Dedifferentiated amniotic fluid mesenchymal stem cell (primary cell): ENCODE measurements at regions not wholly inside any gene's neighbourhood (a gene's known extent, or its start where the extent isn't known, plus 50 kb on each side); places are given as distances from the start of the nearest gene placed in this dataset.

Source experiments
- DNase-seq: peaks from one replicate; pipeline ENCODE4 v3.0.0-alpha.2; 2016; ENCODE audit errors: extremely low spot score

DNA sequence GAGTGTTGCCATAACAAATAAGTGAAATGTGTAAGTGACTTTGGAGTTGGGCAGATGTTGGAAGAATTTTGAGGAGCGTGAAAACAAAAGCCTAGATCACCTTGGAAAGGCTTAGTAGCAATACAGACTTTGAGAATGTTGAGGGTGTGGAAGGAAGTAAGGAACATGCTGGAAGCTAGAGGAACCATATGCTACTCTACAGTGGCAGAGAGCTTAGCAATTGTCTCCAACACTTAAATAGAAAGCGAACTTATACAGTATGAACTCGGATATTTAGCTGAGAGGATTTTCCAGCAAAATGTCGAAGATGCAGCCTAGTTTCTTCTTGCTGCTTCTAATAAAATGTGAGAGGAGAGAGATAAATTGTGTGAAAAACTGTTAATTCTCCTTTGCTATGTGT, 271.2 kb downstream of the ADRA2A start:
- DNase-seq = no peak

GRCh38 chr10:111354859-111355258, 278.0 kb downstream of the ADRA2A start:
- DNase-seq = no peak

- no peak for DNase-seq
These were observed 279.7 kb downstream of the ADRA2A start for GRCh38 chr10:111356571-111356970.

DNA sequence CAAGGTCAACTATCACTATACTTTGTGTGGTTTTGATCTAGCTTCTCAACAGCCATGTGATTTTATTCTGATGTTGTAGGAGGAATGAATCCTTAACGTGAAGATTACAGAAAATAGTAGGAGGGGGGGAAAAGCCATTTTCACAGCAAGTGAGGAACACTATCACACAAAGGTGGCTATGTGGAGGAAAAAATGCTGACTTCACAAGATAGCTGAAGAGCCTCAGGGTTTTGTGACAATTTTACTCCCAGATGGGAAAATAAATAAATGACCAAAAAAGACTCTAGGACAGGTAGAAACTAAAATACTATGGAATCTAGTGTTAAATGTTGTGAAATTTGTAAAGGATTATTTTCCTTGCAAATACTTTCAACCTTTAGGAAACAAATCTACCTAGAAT, 281.0 kb downstream of the ADRA2A start:
- no peak for DNase-seq

DNA sequence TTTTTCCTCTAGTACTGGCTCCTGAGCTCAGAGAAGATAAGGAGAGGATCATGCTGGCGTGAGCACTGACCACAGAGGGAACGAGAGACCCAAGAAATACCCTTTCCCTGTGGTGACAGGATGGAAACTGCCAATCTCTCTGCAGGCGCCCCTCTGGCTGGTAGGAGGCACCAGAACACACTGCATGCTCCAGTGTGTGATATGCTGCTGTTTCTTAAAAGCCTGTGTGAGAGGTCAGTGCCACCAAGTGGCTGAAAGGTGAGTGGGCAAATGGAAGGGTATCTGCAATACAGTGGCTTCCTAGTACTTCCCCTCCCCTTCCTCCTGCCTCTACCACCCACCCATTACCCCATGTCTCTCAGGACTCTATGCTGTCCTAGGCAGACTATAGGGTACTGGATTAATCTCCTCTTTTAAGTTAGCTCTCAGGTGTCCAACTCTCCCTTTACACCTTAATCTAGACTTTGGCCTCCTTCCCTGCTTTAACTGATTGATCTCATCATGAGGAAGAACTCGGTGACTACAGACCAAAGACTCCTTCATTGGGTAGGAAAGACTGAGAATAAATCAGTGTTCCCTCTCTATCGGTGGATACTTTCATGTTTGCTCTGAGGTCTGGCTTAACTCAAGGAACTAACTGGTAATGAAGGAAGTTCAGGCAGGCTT, 283.6 kb downstream of the ADRA2A start:
- DNase-seq = no peak

DNA sequence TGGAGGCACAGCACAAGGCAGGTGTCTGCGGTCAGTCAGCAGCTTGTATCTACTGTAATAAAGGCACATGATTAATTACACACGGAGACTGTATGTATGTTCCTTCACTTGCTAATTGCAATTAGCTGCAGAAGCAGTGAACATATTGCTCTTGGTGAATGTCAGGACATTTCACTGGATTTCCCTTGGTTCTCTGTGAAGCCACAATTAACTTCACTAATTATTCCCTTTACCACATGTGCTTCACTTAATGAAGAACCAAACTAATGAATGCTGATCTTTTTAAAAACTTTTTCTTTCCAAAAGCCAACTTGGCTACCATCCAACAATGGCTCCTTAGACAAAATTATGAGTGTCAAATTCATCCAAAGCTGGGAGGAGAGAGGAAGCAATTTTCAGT, 290.7 kb downstream of the ADRA2A start:
- no peak for DNase-seq

GRCh38 chr10:111370101-111370500, 293.3 kb downstream of the ADRA2A start:
- DNase-seq = no peak

DNA sequence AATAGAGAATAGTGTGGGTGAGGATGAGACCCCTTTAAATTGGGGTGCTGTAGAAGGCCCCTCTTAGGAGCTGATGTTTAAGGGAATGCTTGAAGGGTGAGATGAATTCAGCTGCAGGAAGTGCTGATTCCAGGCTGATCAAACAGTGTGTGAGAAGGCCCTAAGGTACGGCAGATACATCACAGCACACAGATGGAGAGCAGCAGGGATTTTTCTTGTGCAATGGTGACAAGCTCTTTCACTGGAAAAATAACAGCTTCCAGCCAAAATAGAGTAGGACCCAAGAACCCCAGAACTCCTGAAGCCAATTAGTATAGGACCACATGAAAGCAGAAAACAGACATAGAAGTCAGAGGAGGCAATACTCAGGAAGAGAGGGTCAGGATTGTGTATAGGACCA, 296.9 kb downstream of the ADRA2A start:
- DNase-seq = no peak

GRCh38 chr10:111379534-111380187, 302.8 kb downstream of the ADRA2A start:
- no peak for DNase-seq

DNA sequence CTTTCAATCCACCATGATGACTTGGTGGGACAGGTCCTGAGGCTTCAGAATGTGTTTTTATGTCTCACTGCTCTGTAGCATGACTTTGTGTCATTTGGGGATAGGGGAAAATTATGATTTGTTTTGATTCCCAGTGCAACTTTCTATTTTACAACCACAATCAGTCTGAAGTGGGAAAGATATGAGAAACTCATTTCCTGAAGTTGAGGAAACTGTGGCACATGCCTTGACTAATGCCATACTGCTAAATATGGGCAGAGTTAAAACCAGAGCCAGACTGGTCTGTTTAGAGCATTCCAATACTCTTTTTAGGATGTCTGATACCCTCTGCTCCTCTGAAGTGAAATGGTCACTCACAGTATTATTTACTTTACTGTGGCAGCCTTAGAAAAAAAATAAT, 307.7 kb downstream of the ADRA2A start:
- DNase-seq = no peak

DNA sequence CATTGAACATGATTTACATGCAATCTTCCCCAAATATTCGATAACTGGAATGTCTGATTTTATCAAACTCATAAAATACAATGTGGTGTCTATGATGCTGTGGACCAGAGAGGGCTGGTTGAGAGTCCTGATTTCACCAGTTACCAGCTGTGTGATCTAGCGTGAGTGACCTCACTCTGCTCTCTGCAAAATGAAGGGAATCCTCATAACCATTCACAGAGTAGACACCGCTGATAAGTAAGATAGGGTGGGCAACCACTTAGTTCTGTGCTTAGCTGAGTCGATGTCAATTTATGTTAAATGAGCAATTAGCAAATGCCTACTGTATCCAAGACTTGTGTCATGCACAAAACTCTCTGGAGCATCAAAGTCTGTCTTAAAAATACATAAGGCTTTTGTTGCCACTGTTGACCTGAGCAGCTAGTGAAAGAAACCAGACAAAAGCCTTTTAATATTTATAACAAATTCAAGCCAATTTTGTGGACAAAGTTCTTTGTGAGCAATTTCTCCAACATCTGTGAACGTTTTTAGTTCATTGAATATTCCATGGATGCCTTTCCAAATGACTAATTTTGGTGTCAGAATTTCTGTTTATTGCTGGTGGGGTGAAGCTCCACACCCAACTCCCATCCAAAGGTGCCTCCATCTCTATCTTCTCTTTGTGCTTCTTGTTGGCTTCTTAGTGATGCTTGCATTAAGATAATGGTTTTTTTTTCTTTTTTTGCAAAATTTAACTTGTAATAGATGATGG, 314.2 kb downstream of the ADRA2A start:
- DNase-seq = no peak

- DNase-seq = no peak
These were observed 315.3 kb downstream of the ADRA2A start for GRCh38 chr10:111392159-111392558.

GRCh38 chr10:111392910-111393309, 316.1 kb downstream of the ADRA2A start:
- DNase-seq = no peak

DNA sequence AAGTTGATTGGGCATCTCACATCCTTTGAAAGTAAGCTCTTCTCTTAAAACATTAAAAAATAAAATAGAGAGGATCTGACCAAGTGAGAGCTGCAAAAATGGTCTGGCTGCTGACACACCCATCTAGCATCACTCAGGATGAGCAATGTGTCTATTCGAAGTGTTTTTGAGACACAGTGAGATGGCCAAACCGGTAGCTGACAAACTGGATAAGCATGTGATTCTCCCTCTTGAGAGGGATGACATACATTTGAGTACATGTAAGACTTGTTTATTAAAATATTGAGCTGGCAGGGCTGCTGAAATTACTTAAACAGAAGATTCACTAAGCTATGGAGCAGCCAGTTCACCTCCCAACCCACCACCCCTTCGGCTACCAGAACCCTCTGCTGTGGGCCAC, 333.9 kb downstream of the ADRA2A start:
- DNase-seq = no peak

DNA sequence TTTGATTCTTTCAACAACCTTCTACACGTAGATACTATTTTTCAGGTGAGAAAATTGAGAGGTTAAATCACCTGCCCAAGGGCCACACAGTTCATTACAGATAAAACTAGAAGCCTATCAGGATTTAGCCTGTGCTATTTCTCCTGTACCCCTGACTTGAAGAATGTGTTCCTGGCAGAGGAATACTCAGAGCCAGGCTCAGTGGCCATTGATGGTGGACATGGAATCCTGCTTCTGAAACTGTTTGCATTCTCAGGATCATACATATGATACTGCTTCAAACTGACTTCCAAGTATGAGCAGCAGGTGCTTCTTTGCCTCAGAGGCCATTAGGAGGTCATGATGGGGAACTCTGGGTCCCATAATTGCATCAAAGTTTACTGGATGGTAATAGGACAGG, 348.6 kb downstream of the ADRA2A start:
- DNase-seq = no peak

- DNase-seq = no peak
These were observed 352.6 kb downstream of the ADRA2A start for GRCh38 chr10:111429288-111430028.

DNA sequence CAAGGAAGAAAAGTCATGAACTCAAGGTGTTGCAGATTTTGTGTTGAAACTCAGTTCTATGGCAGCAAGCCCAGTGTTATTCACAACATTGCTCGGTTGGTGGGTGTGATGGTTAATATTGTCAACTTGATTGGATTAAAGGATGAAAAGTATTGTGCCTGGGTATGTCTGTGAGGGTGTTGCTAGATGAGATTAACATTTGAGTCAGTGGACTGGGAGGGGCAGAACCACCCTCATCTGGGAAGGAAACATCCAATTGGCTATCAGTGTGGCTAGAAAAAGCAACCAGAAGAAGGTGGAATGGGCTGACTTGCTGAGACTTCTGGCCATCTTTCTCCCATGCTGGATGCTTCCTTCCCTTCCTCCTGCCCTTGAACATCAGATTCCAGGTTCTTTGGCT, 353.2 kb downstream of the ADRA2A start:
- no peak for DNase-seq

- no peak for DNase-seq
These were observed 355.8 kb downstream of the ADRA2A start for GRCh38 chr10:111432588-111432987.

DNA sequence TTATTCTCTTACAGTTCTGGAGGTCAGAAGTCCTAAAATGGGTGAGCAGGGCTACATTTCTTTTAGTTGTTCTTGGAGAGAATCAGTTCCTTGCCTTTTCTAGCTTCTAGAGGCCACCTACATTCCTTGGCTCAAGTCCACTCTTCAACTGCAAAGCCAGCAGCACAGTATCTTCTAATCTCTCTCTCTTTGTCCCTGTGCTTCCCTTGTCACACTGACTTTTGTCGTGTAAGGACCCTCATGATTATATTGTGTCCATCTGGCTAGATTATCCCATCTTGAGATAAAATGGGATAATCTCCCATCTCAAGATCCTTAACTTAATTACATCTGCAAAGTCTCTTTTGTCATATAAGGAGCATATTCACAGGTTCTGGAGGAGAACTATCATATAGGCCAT, 359.0 kb downstream of the ADRA2A start:
- no peak for DNase-seq

DNA sequence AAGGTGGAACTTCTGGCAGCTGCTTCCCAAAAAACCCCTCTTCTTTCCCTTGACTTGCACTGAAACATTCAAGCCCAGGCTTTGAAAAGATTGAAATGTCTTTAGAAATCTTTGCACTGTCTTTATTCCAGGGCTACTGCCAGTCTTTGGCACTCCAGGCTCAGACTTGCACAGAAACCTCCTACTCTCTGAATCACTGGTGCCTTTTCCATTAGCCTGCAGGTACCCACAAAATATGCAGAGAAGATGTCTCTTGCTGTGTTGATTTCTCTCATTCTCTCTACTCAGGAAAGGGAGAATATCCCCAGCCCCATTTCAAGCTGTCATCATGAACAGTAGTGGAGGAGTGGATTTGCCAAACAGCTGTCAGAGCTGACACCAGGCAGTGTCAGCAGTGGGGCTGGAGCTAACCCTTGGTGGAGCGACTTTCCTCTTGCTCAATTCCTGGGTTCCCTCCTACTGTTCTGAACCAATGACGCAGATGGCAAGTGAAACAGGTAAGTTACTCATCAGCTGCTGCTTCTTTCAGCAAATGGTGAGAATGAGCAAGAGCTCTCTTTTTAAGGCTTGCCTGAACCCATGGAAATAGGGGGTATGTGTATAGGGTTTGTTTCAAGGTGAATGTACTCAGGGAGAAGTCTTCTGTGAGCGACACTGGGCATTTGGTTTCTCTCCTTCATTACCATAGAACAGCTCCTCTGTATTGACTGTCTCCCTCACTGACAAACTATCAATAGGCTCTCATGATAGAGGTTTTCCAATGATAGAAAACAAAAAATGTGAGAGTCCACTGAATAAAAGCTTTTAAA, 362.4 kb downstream of the ADRA2A start:
- DNase-seq = no peak

DNA sequence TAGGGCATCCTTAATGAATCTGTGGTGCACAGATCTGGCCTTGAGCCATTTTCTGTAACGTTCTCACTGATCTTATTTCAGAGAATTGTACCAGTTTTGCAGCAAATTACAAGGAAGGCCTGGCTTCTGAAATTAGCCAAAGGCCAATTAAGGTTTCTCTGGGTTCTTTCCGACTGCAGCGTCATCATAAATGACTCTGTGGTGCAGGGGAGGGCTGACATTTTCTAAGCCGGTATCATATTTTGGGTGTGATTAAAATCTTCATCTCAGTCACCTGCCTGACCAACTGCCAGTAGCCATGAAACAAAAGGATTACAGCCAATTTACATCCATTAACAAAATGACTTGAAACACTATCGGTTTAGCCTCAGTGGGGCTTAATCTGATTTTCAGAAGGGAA, 363.7 kb downstream of the ADRA2A start:
- no peak for DNase-seq

GRCh38 chr10:111445667-111446066, 368.8 kb downstream of the ADRA2A start:
- no peak for DNase-seq
